ENCODE measurements at regions not wholly inside any gene's neighbourhood (a gene's known extent, or its start where the extent isn't known, plus 50 kb on each side); places are given as distances from the start of the nearest gene placed in this dataset.

DNA sequence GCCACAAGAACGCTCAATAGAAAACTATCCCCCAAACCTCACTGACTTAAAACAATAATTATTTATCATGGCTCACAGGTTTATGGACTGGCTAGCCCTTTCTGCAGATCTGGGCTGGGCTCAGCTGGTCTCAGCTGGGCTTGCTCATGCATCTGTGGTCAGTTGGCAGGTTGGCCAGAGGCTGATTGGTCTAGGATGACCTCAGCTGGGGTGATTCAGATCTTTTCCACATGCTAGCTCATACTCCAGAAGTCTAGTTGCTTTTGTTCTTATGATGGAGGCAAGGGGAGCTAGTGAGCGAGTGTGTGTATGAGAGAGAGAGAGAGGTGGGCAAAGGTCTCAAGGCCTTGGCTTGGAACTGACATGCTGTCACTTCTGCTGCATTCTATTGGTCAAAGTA is 181.2 kb upstream of the NRXN3 start:
- TF ChIP-seq RELA (CRISPR knock-in tag; IDR thresholded peaks at IDR 0.05) (no peak), ADNP (CRISPR knock-in tag; IDR thresholded peaks at IDR 0.05) (no peak), ZNF3 (CRISPR knock-in tag; IDR thresholded peaks at IDR 0.05) (no peak), GABPA (IDR thresholded peaks at IDR 0.05; ENCODE audit: low read depth, low read length) (no peak), GABPA (CRISPR knock-in tag; IDR thresholded peaks at IDR 0.05; ENCODE audit: low read depth) (no peak), HNRNPLL (IDR thresholded peaks at IDR 0.05; ENCODE audit: low read depth, low read length, poor library complexity, severe bottlenecking) (no peak), ZNF850 (CRISPR knock-in tag; conservative IDR thresholded peaks at IDR 0.05) (no peak), EZH2 (conservative IDR thresholded peaks at IDR 0.05; ENCODE audit: low read depth, low read length) (no peak), SMARCE1 (IDR thresholded peaks at IDR 0.05; ENCODE audit: borderline replicate concordance) (no peak), ELF4 (CRISPR knock-in tag; IDR thresholded peaks at IDR 0.05; ENCODE audit: borderline replicate concordance) (no peak)
- TF ChIP-seq, protein P1, sequence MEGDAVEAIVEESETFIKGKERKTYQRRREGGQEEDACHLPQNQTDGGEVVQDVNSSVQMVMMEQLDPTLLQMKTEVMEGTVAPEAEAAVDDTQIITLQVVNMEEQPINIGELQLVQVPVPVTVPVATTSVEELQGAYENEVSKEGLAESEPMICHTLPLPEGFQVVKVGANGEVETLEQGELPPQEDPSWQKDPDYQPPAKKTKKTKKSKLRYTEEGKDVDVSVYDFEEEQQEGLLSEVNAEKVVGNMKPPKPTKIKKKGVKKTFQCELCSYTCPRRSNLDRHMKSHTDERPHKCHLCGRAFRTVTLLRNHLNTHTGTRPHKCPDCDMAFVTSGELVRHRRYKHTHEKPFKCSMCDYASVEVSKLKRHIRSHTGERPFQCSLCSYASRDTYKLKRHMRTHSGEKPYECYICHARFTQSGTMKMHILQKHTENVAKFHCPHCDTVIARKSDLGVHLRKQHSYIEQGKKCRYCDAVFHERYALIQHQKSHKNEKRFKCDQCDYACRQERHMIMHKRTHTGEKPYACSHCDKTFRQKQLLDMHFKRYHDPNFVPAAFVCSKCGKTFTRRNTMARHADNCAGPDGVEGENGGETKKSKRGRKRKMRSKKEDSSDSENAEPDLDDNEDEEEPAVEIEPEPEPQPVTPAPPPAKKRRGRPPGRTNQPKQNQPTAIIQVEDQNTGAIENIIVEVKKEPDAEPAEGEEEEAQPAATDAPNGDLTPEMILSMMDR (CRISPR knock-in tag; IDR thresholded peaks at IDR 0.05): no peak
- TF ChIP-seq, protein P2, sequence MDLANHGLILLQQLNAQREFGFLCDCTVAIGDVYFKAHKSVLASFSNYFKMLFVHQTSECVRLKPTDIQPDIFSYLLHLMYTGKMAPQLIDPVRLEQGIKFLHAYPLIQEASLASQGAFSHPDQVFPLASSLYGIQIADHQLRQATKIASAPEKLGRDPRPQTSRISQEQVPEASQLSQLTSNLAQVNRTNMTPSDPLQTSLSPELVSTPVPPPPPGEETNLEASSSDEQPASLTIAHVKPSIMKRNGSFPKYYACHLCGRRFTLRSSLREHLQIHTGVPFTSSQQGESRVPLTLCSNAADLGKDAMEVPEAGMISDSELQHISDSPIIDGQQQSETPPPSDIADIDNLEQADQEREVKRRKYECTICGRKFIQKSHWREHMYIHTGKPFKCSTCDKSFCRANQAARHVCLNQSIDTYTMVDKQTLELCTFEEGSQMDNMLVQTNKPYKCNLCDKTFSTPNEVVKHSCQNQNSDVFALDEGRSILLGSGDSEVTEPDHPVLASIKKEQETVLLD (CRISPR knock-in tag; IDR thresholded peaks at IDR 0.05; ENCODE audit: low read depth): no peak

Measured in HepG2 (cell line).